ENCODE measurements at regions not wholly inside any gene's neighbourhood (a gene's known extent, or its start where the extent isn't known, plus 50 kb on each side); places are given as distances from the start of the nearest gene placed in this dataset.

DNA sequence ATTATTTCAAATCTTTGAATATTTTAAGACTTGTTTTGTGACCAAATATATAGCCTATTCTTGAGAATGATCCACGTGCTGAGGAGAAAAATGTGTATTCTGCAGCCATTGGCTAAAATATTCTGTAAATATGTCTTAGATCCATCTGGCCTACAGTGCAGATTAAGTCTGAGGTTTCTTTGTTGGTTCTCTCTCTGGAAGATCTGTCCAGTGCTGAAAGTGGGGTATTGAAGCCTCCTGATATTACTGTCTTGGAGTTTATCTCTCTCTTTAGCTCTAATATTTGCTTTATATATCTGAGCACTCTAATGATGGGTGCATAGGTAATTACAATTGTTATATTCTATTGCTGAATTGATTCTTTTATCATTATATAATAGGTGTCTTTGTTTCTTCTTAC is 617.4 kb upstream of the LRFN5 start:
- TF ChIP-seq TAF1 (IDR thresholded peaks at IDR 0.05; ENCODE audit: borderline replicate concordance, insufficient read depth, low read length) (no peak), POLR2AphosphoS5 (IDR thresholded peaks at IDR 0.05; ENCODE audit: low read depth, low read length) (no peak), SIN3A (IDR thresholded peaks at IDR 0.05; ENCODE audit: borderline replicate concordance, insufficient read depth, low read length) (no peak), FOXP2 (optimal IDR thresholded peaks at IDR 0.05; ENCODE audit: borderline replicate concordance, extremely low read depth, extremely low read length, insufficient read depth) (no peak)
- TF ChIP-seq, protein P1, sequence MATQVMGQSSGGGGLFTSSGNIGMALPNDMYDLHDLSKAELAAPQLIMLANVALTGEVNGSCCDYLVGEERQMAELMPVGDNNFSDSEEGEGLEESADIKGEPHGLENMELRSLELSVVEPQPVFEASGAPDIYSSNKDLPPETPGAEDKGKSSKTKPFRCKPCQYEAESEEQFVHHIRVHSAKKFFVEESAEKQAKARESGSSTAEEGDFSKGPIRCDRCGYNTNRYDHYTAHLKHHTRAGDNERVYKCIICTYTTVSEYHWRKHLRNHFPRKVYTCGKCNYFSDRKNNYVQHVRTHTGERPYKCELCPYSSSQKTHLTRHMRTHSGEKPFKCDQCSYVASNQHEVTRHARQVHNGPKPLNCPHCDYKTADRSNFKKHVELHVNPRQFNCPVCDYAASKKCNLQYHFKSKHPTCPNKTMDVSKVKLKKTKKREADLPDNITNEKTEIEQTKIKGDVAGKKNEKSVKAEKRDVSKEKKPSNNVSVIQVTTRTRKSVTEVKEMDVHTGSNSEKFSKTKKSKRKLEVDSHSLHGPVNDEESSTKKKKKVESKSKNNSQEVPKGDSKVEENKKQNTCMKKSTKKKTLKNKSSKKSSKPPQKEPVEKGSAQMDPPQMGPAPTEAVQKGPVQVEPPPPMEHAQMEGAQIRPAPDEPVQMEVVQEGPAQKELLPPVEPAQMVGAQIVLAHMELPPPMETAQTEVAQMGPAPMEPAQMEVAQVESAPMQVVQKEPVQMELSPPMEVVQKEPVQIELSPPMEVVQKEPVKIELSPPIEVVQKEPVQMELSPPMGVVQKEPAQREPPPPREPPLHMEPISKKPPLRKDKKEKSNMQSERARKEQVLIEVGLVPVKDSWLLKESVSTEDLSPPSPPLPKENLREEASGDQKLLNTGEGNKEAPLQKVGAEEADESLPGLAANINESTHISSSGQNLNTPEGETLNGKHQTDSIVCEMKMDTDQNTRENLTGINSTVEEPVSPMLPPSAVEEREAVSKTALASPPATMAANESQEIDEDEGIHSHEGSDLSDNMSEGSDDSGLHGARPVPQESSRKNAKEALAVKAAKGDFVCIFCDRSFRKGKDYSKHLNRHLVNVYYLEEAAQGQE (IDR thresholded peaks at IDR 0.05; ENCODE audit: insufficient read depth in 1 of 2, low read depth in 2 of 2, low read length in 2 of 2): peak; percentile 51 to 86; a peak in 3 of 4 replicates

All from PFSK-1 (cell line).